CD4-positive, alpha-beta T cell treated with Interleukin-1 beta for 1 hour (primary cell): ENCODE measurements at regions not wholly inside any gene's neighbourhood (a gene's known extent, or its start where the extent isn't known, plus 50 kb on each side); places are given as distances from the start of the nearest gene placed in this dataset.
"Not testable (repeated sequence)": the region's sequence is repeated elsewhere in the genome, so short reads cannot be mapped to it uniquely, and the experiment has no call there.

Experiments
- DNase-seq, 2 donors: peaks; one replicate each; pipeline ENCODE4 v3.0.0-alpha.2; 2020 to 2022

GRCh38 chr20:48020696-48021095 is 235.4 kb upstream of the SULF2 start:
- not testable (repeated sequence) for DNase-seq

GRCh38 chr20:48019940-48020339 is 234.7 kb upstream of the SULF2 start:
- no peak for DNase-seq

GRCh38 chr20:48019496-48019895 is 234.2 kb upstream of the SULF2 start:
- no peak for DNase-seq

DNA sequence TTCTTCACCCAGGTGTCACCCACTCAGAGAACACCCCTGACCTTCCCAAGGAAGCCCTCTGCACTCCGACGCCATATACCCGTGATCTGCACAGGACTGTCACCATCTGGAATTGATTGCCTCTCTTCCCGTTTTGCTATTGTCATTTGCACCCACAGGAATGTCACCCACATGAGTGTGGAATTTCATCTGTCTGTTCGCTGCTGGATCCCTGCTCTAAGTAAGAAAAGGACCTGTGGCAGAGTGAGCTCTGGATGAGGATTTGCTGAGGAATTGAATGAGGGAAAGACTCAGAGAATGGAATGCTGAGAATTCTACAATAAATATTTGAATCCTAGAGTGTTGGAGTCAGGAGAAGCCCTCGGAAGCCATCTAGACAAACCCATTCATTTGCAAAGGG is 233.6 kb upstream of the SULF2 start:
- not testable (repeated sequence) for DNase-seq

DNA sequence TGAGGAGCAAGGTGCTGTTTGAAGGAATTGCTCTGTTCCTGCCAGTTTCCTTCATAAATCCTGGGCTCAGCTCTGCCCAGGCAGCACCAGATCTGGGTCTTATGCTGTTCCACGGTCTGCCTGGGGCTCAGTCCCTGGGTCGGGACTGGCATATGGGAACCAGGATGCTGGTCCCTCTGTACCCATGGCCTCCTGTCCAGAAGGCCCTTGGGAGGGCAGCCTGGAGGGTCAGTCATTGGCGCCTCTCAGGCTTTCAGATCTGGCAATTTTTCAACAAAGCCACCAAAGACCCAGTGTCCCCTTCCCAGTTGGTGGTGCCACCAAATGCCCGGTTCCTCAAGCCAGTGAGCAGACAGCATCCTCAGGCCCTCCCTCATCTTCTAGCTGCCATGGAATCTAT is 232.7 kb upstream of the SULF2 start:
- no peak for DNase-seq

DNA sequence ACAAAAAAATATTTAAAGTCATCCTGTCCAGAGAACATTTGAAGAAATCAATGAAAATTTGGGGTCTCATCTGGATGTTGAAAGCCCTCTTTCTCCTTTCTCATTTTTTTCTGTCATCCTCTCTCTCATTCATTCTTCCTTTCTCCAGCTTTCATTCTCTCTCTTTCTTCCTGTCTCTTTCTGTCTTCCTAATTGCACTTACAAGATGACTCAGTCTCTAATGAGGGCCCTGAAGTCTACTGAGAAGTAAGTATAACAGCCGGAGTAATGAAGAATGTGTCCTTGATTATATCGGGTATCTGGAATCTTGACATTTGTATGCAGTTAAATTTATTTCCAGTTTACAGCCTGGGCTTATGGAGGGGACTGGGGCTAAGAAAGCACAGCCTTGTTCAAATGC is 232.2 kb upstream of the SULF2 start:
- DNase-seq, result no peak

DNA sequence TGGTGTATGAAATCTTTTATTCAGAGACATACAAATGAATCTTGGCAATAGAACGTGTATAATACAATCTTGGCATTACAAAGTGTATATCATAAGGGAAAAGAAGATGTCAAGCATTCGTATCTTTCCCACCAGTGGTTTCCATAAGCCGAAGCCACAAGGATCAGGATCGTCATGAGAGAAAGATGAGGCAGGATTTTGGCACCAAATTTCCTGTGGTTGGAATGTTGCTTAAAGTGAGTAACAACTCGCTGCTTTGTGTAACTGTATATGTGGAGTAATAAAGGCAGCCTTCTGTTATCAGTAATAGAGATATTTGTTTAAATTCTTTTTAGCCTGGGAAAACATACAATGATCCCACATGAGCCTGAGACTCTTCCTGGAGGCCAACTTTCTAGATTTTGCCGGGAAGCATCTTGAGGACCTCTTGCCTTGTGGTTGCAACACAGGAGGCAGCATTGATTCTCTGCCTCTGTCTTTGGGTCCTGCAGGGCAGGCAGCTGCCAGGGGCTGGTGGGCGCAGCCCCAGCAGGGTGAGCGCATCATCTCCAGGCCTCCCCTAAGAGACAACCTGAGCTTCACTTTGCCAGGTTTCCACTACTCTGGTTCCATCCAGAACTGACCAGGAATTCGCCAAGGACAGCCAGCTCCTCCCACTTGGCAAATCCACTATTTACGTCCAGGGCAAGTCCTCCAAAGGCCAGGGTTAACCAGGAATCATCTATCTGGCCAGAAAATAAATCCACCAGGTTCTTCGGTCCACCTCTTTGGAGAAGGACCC is 230.9 kb upstream of the SULF2 start:
- DNase-seq, result no peak

- no peak for DNase-seq
These were observed 230.0 kb upstream of the SULF2 start for GRCh38 chr20:48015141-48015910.

DNA sequence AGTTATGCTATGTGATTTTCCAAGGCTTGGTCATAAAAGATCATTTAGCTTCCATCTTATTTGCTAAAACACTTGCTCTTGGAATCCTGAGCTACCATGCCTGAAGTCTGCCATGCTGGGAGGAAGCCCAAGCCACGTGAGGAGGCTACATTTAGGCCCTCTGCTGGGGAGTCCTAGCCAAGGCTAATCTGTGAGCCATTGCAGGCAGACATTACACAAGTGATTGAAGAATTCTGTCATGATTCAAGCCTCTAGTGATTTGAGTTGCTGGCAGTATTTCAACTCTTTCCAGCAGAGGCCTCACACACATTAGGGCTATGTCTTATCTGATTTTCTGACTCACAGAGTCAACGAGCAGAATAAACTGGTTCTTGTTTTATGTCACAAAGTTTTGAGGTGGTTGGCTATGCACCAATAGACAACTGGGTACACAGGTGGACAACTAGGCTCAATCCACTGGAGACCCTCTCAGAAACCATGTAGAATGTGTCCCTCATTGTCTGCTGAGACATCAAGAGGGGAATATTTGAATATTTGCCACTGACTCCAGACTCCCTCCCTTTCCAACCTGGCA is 227.2 kb upstream of the SULF2 start:
- DNase-seq, result no peak

DNA sequence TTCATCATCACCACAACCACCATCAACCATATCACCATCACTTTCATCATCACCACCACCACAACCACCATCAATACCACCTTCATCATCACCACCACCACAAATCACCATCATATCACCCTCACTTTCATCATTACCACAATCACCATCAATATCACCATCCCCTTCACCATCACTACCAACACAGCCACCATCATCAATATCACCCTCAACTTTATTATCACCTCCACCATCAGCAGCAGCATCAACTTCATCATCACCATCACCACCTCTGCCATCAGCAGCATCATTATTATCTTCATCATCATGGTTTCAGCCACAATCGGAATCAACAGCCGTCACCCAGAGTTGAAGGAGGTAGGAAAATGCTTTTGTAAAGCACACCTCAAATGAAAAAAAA is 225.7 kb upstream of the SULF2 start:
- no peak for DNase-seq

GRCh38 chr20:48010623-48011022 is 225.3 kb upstream of the SULF2 start:
- DNase-seq, result no peak

- DNase-seq, result no peak
These were observed 223.7 kb upstream of the SULF2 start for GRCh38 chr20:48008850-48009515.

DNA sequence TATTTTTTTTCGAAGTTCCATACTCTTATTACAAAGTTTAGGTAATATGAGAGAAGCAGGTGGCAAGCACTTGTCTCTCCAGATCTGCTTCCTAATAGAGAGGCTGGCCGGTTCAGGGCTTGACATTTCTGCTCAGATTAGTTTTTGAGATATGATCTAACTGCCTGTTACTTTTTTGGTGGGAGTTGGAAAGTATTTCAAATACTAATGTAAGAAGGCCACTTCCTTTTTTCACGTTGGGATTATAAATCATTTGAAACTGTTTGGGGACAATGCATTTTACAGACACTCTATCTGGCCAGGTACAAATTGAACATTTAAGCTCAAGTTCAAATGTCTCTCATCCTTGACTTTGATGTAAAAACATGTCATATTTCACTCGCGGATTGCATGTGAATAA is 222.1 kb upstream of the SULF2 start:
- no peak for DNase-seq

- DNase-seq, result peak in 1 of 2 donors; percentile 4
These were observed 221.0 kb upstream of the SULF2 start for GRCh38 chr20:48006036-48006833.

DNA sequence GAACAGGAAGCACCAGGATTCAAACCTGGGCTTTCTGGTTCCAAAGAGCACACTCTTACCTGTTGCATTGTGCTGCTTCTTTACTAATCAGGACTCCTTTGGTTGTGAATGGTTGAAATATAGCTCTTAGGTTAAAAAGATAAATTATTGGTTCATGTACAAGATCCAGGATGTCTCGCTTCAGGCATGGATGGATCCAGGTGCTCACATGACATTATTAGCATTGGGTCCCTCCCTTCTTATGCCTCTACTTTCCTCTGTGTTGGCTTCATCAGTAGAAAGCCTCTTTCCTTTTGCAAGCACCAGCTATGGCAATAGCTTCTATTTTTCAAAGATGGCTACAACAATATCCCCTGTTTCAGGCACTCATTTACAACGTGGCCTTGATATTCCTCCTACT is 217.7 kb upstream of the SULF2 start:
- DNase-seq, result no peak

DNA sequence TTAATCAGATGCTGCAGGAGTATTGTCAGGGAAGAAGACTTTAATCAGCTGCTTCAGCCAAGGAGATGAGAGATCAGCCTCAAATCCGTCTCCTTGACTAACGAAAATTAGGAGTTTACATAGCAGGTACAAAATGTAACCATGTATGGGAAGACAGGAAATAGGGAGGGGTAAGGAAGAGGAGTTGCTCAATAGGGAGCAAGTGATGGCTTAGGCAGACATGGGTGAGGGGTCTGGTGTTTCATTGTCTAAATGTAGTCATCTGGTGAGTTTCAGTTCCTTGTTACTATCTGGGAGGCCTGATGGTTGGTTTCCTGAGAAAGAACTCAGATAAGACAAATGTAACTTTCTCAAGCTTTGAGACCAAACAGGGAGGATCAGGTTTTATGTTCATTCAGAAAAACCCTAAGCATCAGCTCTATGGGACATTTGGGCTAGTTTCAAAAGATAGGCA is 217.3 kb upstream of the SULF2 start:
- peak in 1 of 2 donors; percentile 8 for DNase-seq

GRCh38 chr20:47999166-47999565 is 213.9 kb upstream of the SULF2 start:
- no peak for DNase-seq

- DNase-seq, result peak in 1 of 2 donors; percentile 31
These were observed 213.5 kb upstream of the SULF2 start for GRCh38 chr20:47998736-47999135.

GRCh38 chr20:47995661-47996060 is 210.4 kb upstream of the SULF2 start:
- no peak for DNase-seq

DNA sequence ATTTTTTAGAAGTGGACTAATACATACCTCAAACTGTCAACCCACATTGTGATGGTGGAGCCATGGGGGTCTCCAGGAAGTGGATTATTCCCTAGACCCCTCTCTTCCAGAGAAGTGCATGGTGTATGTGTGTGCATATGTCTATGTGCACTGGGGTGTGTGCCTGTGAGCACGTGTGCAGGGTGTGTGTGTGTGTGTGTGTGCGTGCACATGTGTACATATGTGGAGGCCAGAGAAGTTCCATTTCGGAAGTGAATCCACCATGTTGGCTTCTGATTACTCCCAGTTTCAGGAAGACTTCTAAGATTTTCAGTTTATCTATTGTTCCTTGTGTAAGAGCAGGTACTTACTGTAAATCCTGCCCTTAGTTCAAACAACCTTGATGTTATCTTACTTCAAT is 208.5 kb upstream of the SULF2 start:
- no peak for DNase-seq

GRCh38 chr20:47993035-47993755 is 207.9 kb upstream of the SULF2 start:
- DNase-seq, result no peak
